ENCODE measurements at regions not wholly inside any gene's neighbourhood (a gene's known extent, or its start where the extent isn't known, plus 50 kb on each side); places are given as distances from the start of the nearest gene placed in this dataset.

DNA sequence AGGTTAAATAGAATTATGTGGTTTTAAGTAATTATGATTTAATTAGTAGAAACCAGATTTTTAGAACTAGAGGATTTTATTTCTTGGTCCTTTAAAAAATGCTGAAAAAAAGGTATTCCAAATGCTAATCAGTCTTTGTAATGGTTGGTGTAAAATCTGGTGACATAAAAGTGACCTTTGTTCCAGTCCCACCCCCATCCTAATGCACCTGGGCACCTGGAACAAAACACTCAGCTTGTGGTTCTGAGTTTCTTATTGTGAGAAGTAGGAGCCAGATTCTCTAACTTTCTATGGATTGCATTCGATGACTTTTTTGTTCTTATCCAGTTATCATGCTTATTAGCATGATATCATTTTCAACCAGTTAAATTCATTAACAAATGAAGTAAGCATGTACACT is 115.1 kb upstream of the CTNND2 start:
- TF ChIP-seq, protein P1, sequence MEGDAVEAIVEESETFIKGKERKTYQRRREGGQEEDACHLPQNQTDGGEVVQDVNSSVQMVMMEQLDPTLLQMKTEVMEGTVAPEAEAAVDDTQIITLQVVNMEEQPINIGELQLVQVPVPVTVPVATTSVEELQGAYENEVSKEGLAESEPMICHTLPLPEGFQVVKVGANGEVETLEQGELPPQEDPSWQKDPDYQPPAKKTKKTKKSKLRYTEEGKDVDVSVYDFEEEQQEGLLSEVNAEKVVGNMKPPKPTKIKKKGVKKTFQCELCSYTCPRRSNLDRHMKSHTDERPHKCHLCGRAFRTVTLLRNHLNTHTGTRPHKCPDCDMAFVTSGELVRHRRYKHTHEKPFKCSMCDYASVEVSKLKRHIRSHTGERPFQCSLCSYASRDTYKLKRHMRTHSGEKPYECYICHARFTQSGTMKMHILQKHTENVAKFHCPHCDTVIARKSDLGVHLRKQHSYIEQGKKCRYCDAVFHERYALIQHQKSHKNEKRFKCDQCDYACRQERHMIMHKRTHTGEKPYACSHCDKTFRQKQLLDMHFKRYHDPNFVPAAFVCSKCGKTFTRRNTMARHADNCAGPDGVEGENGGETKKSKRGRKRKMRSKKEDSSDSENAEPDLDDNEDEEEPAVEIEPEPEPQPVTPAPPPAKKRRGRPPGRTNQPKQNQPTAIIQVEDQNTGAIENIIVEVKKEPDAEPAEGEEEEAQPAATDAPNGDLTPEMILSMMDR (IDR thresholded peaks at IDR 0.05): no peak
- no peak for TF ChIP-seq POLR2A (IDR thresholded peaks at IDR 0.05)

All from body of pancreas (tissue), 4 donors.